Panc1 (cell line): ENCODE measurements at regions not wholly inside any gene's neighbourhood (a gene's known extent, or its start where the extent isn't known, plus 50 kb on each side); places are given as distances from the start of the nearest gene placed in this dataset.

Experiments
- ATAC-seq: fragments of 200-7000 bp; cut with Tn5 transposase; 2 replicates; pipeline ENCODE4 v1.9.1; 2020; ENCODE audit warnings: mild to moderate bottlenecking, moderate library complexity
- BruUV-seq: library from RNA; stranded (reverse); fragments of 400-500 nt; replicated peaks from 2 replicates; lab custom pipeline; 2021; lab: Mats Ljungman, UMichigan
- CTCF ChIA-PET: fragments of 300-600 bp; sonication (Branson Sonifier 250); formaldehyde crosslinking; loops from one replicate; lab custom pipeline; 2022; ENCODE audit warnings: antibody characterized with exemption; lab: Charles Lee
- POLR2A ChIA-PET: fragments of 300-600 bp; sonication (Branson Sonifier 250); formaldehyde crosslinking; loops from one replicate; lab custom pipeline; 2022; ENCODE audit warnings: antibody characterized with exemption; lab: Charles Lee
- DNase-seq: peaks from one replicate; pipeline ENCODE4 v3.0.0-alpha.2; 2010; ENCODE audit warnings: low read depth, low spot score
- H3K27ac ChIP-seq: 2 replicates; pipeline ENCODE4 v1.5.1; 2011; ENCODE audit warnings: mild to moderate bottlenecking, low read length, inconsistent platforms
- H3K27me3 ChIP-seq: fragments of 200-500 bp; sonication (Bioruptor generic); 2 replicates; pipeline ENCODE4 v1.6.0; 2014; ENCODE audit warnings: low read length, inconsistent platforms; ENCODE audit not compliant: control insufficient read depth, insufficient read depth
- H3K36me3 ChIP-seq: fragments of 200-500 bp; sonication (Bioruptor generic); 2 replicates; pipeline ENCODE4 v1.5.1; 2014; ENCODE audit warnings: inconsistent platforms, mild to moderate bottlenecking, low read length, moderate library complexity; ENCODE audit not compliant: control insufficient read depth, insufficient read depth
- H3K4me1 ChIP-seq: 2 replicates; pipeline ENCODE4 v1.5.1; 2011; ENCODE audit warnings: inconsistent platforms, mild to moderate bottlenecking, low read length, moderate library complexity; ENCODE audit not compliant: control insufficient read depth, insufficient read depth
- H3K4me3 ChIP-seq, 2 experiments: 2 replicates each; pipeline ENCODE4 v1.5.1; 2011 to 2012; ENCODE audit warnings: low read depth in 2 of 2, low read length in 2 of 2, mild to moderate bottlenecking in 2 of 2, inconsistent platforms in 1 of 2, moderate library complexity in 1 of 2
- H3K9me3 ChIP-seq: fragments of 200-500 bp; sonication (Bioruptor generic); 2 replicates; pipeline ENCODE4 v1.5.1; 2014; ENCODE audit warnings: low read depth, mild to moderate bottlenecking, inconsistent platforms, low read length, moderate library complexity; ENCODE audit not compliant: control insufficient read depth, insufficient read depth
- CTCF ChIP-seq: fragments of 450-650 bp; IDR thresholded peaks from 2 replicates; pipeline ENCODE4 v1.5.1; 2017; ENCODE audit warnings: mild to moderate bottlenecking
- POLR2AphosphoS5 ChIP-seq: IDR thresholded peaks from 2 replicates; pipeline ENCODE4 v1.6.1; 2012; ENCODE audit warnings: mild to moderate bottlenecking, low read depth, low read length, moderate library complexity
- REST ChIP-seq, 2 experiments: IDR thresholded peaks; 2 replicates each; pipeline ENCODE4 v1.6.1; 2011 to 2012; ENCODE audit warnings: low read depth in 2 of 2, control low read depth in 1 of 2, low read length in 1 of 2, mild to moderate bottlenecking in 1 of 2, moderate library complexity in 1 of 2; ENCODE audit not compliant: insufficient read depth in 1 of 2
- SIN3A ChIP-seq: IDR thresholded peaks from 2 replicates; pipeline ENCODE4 v1.6.1; 2012; ENCODE audit warnings: low read depth, mild to moderate bottlenecking, low read length, moderate library complexity, borderline replicate concordance; ENCODE audit not compliant: insufficient read depth
- TCF7L2 ChIP-seq: IDR thresholded peaks from 2 replicates; pipeline ENCODE4 v1.6.1; 2011; ENCODE audit warnings: mild to moderate bottlenecking, low read depth, low read length, inconsistent platforms
- in situ Hi-C: cut with HindIII; loops from 2 replicates; pipeline ENCODE4 v1.10.0; 2016; ENCODE audit warnings: low sequenced_read_pairs, low pct_unique_long_range_greater_than_20kb
- intact Hi-C: fragments of 100-400 bp; cut with micrococcal nuclease; formaldehyde crosslinking; loops from one replicate; pipeline ENCODE4 v1.10.0; 2022; ENCODE audit not compliant: unreplicated experiment

GRCh38 chr20:8951164-8951563, 117.7 kb upstream of the PLCB4 start:
- TF ChIP-seq TCF7L2 (no peak), POLR2AphosphoS5 (no peak), CTCF (no peak), SIN3A (no peak), REST (IDR thresholded peaks at IDR 0.05; ENCODE audit: insufficient read depth in 1 of 2, low read depth in 2 of 2, low read length in 1 of 2) (no peak)
- no peak for ATAC-seq

GRCh38 chr20:8952721-8953120, 116.2 kb upstream of the PLCB4 start:
- ChIA-PET CTCF (no interaction called here), POLR2A (no interaction called here)
- in situ Hi-C loops, result no loop called here

More at GRCh38 chr20:8951164-8951563, 117.7 kb upstream of the PLCB4 start:
- no TSS peak for BruUV-seq
- in situ Hi-C loops (no loop called here), intact Hi-C loops (no loop called here)
- ChIA-PET CTCF (no interaction called here), POLR2A (interaction anchor here (0.6 kb wide), 1 partner anchor 22 kb away, joined by 3 read pairs; no protein-coding TSS in a partner anchor)
- no peaks in the 10 kb centered on the region for H3K4me1 ChIP-seq
- H3K4me3 ChIP-seq, result no peak overlapping the region
- DNase-seq, result no peak
- H3K27me3 ChIP-seq, result no peaks in the 10 kb centered on the region
- no peaks in the 10 kb centered on the region for H3K9me3 ChIP-seq
- no peaks in the 10 kb centered on the region for H3K36me3 ChIP-seq
- H3K27ac ChIP-seq, result no peak overlapping the region

More at GRCh38 chr20:8952721-8953120, 116.2 kb upstream of the PLCB4 start:
- no peak for ATAC-seq
- Histone ChIP-seq H3K4me3 (no peak overlapping the region), H3K36me3 (no peaks in the 10 kb centered on the region), H3K4me1 (no peaks in the 10 kb centered on the region), H3K27ac (no peak overlapping the region), H3K9me3 (no peaks in the 10 kb centered on the region), H3K27me3 (no peaks in the 10 kb centered on the region)
- no peak for DNase-seq
- TF ChIP-seq POLR2AphosphoS5 (no peak), SIN3A (no peak), TCF7L2 (no peak), CTCF (no peak), REST (IDR thresholded peaks at IDR 0.05; ENCODE audit: insufficient read depth in 1 of 2, low read depth in 2 of 2, low read length in 1 of 2) (no peak)
- BruUV-seq, result no TSS peak
- intact Hi-C loops, result no loop called here
